Fibroblast of lung (primary cell): ENCODE measurements at regions not wholly inside any gene's neighbourhood (a gene's known extent, or its start where the extent isn't known, plus 50 kb on each side); places are given as distances from the start of the nearest gene placed in this dataset.

Experiments
- DNase-seq, 2 donors: peaks; one replicate each; pipeline versions ENCODE4 v3.0.0 to v3.0.0-alpha.2; 2010; ENCODE audit warnings: low read depth in 2 of 2
- H2AFZ ChIP-seq: 2 replicates; pipeline ENCODE4 v1.5.1; 2012; ENCODE audit warnings: low read length, control low read depth, inconsistent platforms
- H3K27ac ChIP-seq: 2 replicates; pipeline ENCODE4 v1.5.1; 2011; ENCODE audit warnings: low read length, control low read depth; ENCODE audit not compliant: insufficient read depth
- H3K27me3 ChIP-seq: 2 replicates; pipeline ENCODE4 v1.5.1; 2011; ENCODE audit warnings: mild to moderate bottlenecking, low read length; ENCODE audit not compliant: control insufficient read depth, insufficient read depth
- H3K36me3 ChIP-seq: 2 replicates; pipeline ENCODE4 v1.5.1; 2011; ENCODE audit warnings: low read length; ENCODE audit not compliant: control insufficient read depth, insufficient read depth
- H3K4me1 ChIP-seq: 2 replicates; pipeline ENCODE4 v1.5.1; 2011; ENCODE audit warnings: low read length; ENCODE audit not compliant: control insufficient read depth, insufficient read depth; ENCODE audit errors: extremely low read depth
- H3K4me2 ChIP-seq: 2 replicates; pipeline ENCODE4 v1.5.1; 2011; ENCODE audit warnings: low read length, control low read depth; ENCODE audit not compliant: insufficient read depth; ENCODE audit errors: extremely low read depth
- H3K4me3 ChIP-seq, 4 experiments: fragments of 200-600 bp in 1 of 4; sonication (generic) in 1 of 4; replicated peaks in 1 of 4; 2 replicates each; pipeline ENCODE4 v1.5.1; 2011 to 2016; ENCODE audit warnings: low read length in 4 of 4, low read depth in 3 of 4, mild to moderate bottlenecking in 3 of 4, control low read depth in 2 of 4, inconsistent platforms in 1 of 4, mixed read lengths in 1 of 4; ENCODE audit not compliant: insufficient read depth in 1 of 4; ENCODE audit errors: control extremely low read depth in 1 of 4
- H3K79me2 ChIP-seq: 2 replicates; pipeline ENCODE4 v1.5.1; 2012; ENCODE audit warnings: mild to moderate bottlenecking, low read length, inconsistent platforms; ENCODE audit not compliant: control insufficient read depth, insufficient read depth
- H3K9ac ChIP-seq: 2 replicates; pipeline ENCODE4 v1.5.1; 2011; ENCODE audit warnings: mild to moderate bottlenecking, low read length, control low read depth; ENCODE audit not compliant: insufficient read depth
- H3K9me3 ChIP-seq: 2 replicates; pipeline ENCODE4 v1.5.1; 2012; ENCODE audit warnings: low read depth, low read length; ENCODE audit not compliant: control insufficient read depth, insufficient read depth
- H4K20me1 ChIP-seq: 2 replicates; pipeline ENCODE4 v1.5.1; 2011; ENCODE audit warnings: low read length; ENCODE audit not compliant: control insufficient read depth, insufficient read depth; ENCODE audit errors: extremely low read depth
- CTCF ChIP-seq, 2 donors: IDR thresholded peaks in 1 of 2; conservative IDR thresholded peaks in 1 of 2; 1 replicate in 1 of 2; 2 replicates in 1 of 2; pipeline ENCODE4 v1.5.1; 2011 to 2012; ENCODE audit warnings: low read length in 2 of 2, control low read depth in 1 of 2, inconsistent platforms in 1 of 2, low read depth in 1 of 2, mild to moderate bottlenecking in 1 of 2
- EZH2 ChIP-seq: IDR thresholded peaks from 2 replicates; pipeline ENCODE4 v1.5.1; 2012; ENCODE audit warnings: low read length, control low read depth, mild to moderate bottlenecking; ENCODE audit errors: missing control alignments

GRCh38 chr15:25179673-25180511, 225.1 kb downstream of the SNRPN start:
- no peak overlapping the region for H2AFZ ChIP-seq
- DNase-seq: no peak
- no peak overlapping the region for H3K27ac ChIP-seq
- no peaks in the 10 kb centered on the region for H3K4me1 ChIP-seq
- no peak for TF ChIP-seq CTCF (conservative IDR thresholded peaks at IDR 0.05 in 1 of 2, IDR thresholded peaks at IDR 0.05 in 1 of 2; ENCODE audit: low read depth in 1 of 2, low read length in 2 of 2)
- TF ChIP-seq EZH2: no peak
- H3K36me3 ChIP-seq: no peaks in the 10 kb centered on the region
- no peaks in the 10 kb centered on the region for H3K27me3 ChIP-seq
- H4K20me1 ChIP-seq: no peaks in the 10 kb centered on the region
- no peak overlapping the region for H3K4me2 ChIP-seq
- H3K9me3 ChIP-seq: no peaks in the 10 kb centered on the region
- H3K79me2 ChIP-seq: no peaks in the 10 kb centered on the region
- no peak overlapping the region for H3K9ac ChIP-seq
- no peak overlapping the region for H3K4me3 ChIP-seq

- H4K20me1 ChIP-seq: no peaks in the 10 kb centered on the region
- H3K4me1 ChIP-seq: no peaks in the 10 kb centered on the region
- no peaks in the 10 kb centered on the region for H3K27me3 ChIP-seq
- H3K9ac ChIP-seq: no peak overlapping the region
- H3K4me2 ChIP-seq: no peak overlapping the region
- no peaks in the 10 kb centered on the region for H3K79me2 ChIP-seq
- DNase-seq: no peak
- H3K4me3 ChIP-seq: no peak overlapping the region
- no peaks in the 10 kb centered on the region for H3K9me3 ChIP-seq
- no peak overlapping the region for H2AFZ ChIP-seq
- TF ChIP-seq CTCF (conservative IDR thresholded peaks at IDR 0.05 in 1 of 2, IDR thresholded peaks at IDR 0.05 in 1 of 2; ENCODE audit: low read depth in 1 of 2, low read length in 2 of 2): no peak
- TF ChIP-seq EZH2: no peak
- no peaks in the 10 kb centered on the region for H3K36me3 ChIP-seq
- H3K27ac ChIP-seq: no peak overlapping the region
Measured at GRCh38 chr15:25180606-25181292, 226.0 kb downstream of the SNRPN start.

- Histone ChIP-seq H3K27me3 (no peaks in the 10 kb centered on the region), H3K9me3 (no peaks in the 10 kb centered on the region), H2AFZ (no peak overlapping the region), H3K27ac (no peak overlapping the region), H3K4me3 (no peak overlapping the region), H3K79me2 (no peaks in the 10 kb centered on the region), H3K36me3 (no peaks in the 10 kb centered on the region), H4K20me1 (no peaks in the 10 kb centered on the region), H3K4me2 (no peak overlapping the region), H3K4me1 (no peaks in the 10 kb centered on the region), H3K9ac (no peak overlapping the region)
- no peak for DNase-seq
- no peak for TF ChIP-seq CTCF (conservative IDR thresholded peaks at IDR 0.05 in 1 of 2, IDR thresholded peaks at IDR 0.05 in 1 of 2; ENCODE audit: low read depth in 1 of 2, low read length in 2 of 2)
- no peak for TF ChIP-seq EZH2
Measured at GRCh38 chr15:25181293-25182097, 226.7 kb downstream of the SNRPN start.
